SU-DHL-6 (cell line): ENCODE measurements at regions not wholly inside any gene's neighbourhood (a gene's known extent, or its start where the extent isn't known, plus 50 kb on each side); places are given as distances from the start of the nearest gene placed in this dataset.

Source experiments
- CTCF ChIP-seq: fragments of 200-600 bp; sonication (generic); IDR thresholded peaks from one replicate; pipeline ENCODE4 v1.5.1; 2017; ENCODE audit warnings: antibody characterized with exemption, mild to moderate bottlenecking, low read length, moderate library complexity; ENCODE audit not compliant: insufficient read depth, poor library complexity, severe bottlenecking
- EZH2phosphoT487 ChIP-seq: fragments of 200-600 bp; sonication (generic), shearing (Covaris generic); conservative IDR thresholded peaks from 2 replicates; pipeline ENCODE4 v1.6.1; 2018; ENCODE audit warnings: mild to moderate bottlenecking, antibody characterized with exemption, low read length, moderate library complexity, mixed read lengths

DNA sequence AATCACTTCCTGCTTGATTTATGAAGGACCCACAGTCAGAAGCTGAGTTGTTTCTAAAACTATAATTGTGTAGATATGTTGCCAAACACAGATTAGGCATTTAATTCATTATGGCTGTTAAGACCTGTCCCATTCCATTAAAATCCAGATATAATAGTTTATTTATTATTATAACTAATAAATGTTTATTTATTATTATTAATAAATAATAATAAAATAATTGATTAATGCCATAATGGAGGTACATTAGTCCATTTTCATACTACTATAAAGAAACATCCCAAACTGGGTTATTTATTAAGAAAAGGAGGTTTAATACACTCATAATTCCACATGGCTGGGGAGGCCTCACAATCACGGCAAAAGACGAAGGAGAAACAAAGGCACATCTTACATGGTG is 1240.9 kb downstream of the CDH11 start:
- TF ChIP-seq CTCF (no peak), EZH2phosphoT487 (no peak)
